HL-60 (cell line): ENCODE measurements at regions not wholly inside any gene's neighbourhood (a gene's known extent, or its start where the extent isn't known, plus 50 kb on each side); places are given as distances from the start of the nearest gene placed in this dataset.

Experiments used
- CTCF ChIP-seq: IDR thresholded peaks from one replicate; pipeline ENCODE4 v1.5.1; 2011; ENCODE audit warnings: low read length, control low read depth, inconsistent platforms; ENCODE audit not compliant: insufficient read depth
- POLR2AphosphoS5 ChIP-seq: IDR thresholded peaks from 2 replicates; pipeline ENCODE4 v1.6.1; 2012; ENCODE audit warnings: low read depth
- TF ChIP-seq, protein P1 (sequence below): IDR thresholded peaks from 2 replicates; pipeline ENCODE4 v1.6.1; 2012; ENCODE audit warnings: low read depth; ENCODE audit not compliant: insufficient replicate concordance

- TF ChIP-seq CTCF (no peak), POLR2AphosphoS5 (no peak)
- TF ChIP-seq, protein P1, sequence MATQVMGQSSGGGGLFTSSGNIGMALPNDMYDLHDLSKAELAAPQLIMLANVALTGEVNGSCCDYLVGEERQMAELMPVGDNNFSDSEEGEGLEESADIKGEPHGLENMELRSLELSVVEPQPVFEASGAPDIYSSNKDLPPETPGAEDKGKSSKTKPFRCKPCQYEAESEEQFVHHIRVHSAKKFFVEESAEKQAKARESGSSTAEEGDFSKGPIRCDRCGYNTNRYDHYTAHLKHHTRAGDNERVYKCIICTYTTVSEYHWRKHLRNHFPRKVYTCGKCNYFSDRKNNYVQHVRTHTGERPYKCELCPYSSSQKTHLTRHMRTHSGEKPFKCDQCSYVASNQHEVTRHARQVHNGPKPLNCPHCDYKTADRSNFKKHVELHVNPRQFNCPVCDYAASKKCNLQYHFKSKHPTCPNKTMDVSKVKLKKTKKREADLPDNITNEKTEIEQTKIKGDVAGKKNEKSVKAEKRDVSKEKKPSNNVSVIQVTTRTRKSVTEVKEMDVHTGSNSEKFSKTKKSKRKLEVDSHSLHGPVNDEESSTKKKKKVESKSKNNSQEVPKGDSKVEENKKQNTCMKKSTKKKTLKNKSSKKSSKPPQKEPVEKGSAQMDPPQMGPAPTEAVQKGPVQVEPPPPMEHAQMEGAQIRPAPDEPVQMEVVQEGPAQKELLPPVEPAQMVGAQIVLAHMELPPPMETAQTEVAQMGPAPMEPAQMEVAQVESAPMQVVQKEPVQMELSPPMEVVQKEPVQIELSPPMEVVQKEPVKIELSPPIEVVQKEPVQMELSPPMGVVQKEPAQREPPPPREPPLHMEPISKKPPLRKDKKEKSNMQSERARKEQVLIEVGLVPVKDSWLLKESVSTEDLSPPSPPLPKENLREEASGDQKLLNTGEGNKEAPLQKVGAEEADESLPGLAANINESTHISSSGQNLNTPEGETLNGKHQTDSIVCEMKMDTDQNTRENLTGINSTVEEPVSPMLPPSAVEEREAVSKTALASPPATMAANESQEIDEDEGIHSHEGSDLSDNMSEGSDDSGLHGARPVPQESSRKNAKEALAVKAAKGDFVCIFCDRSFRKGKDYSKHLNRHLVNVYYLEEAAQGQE: no peak
Measured at GRCh38 chr16:26475596-26475995, 591.1 kb upstream of the C16orf82 start.
